GM12892 (cell line): ENCODE measurements at regions not wholly inside any gene's neighbourhood (a gene's known extent, or its start where the extent isn't known, plus 50 kb on each side); places are given as distances from the start of the nearest gene placed in this dataset.

ENCODE experiments used
- POLR2A ChIP-seq: IDR thresholded peaks from 2 replicates; pipeline ENCODE4 v1.6.1; 2011; ENCODE audit warnings: low read depth, low read length, control low read depth
- POLR2AphosphoS5 ChIP-seq: IDR thresholded peaks from 2 replicates; pipeline ENCODE4 v1.6.1; 2011; ENCODE audit warnings: low read depth, low read length, control low read depth

DNA sequence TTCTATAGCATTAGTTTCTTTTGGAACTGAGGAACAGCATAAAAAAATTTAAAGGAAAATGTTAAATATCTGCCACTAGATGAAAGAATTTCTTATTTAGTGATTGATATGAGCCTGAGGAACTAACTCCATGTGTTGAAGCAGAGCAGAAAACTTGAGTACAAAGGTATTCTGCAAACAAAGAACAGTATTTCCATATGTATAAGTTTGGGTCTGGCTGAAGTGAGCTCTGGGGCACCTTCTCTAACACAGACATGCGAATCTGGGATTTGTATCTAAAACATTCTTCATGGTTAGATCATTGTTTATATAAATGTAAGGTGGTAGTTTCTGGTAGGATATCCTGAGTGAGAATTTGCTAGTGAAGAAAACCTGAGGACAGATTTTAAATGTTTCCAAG lies 123.2 kb downstream of the TYW3 start:
- TF ChIP-seq POLR2A (no peak), POLR2AphosphoS5 (no peak)
